ENCODE measurements at regions not wholly inside any gene's neighbourhood (a gene's known extent, or its start where the extent isn't known, plus 50 kb on each side); places are given as distances from the start of the nearest gene placed in this dataset.

GRCh38 chr4:17265139-17265538, 246.8 kb downstream of the QDPR start:
- TF ChIP-seq CTCF (IDR thresholded peaks at IDR 0.05): no peak
- TF ChIP-seq POLR2A (IDR thresholded peaks at IDR 0.05): no peak
